ENCODE measurements at regions not wholly inside any gene's neighbourhood (a gene's known extent, or its start where the extent isn't known, plus 50 kb on each side); places are given as distances from the start of the nearest gene placed in this dataset.

- H3K9me3 ChIP-seq (ENCODE audit: control insufficient read depth, low read length), result peaks cover 2% of the 10 kb centered on the region
- no peaks in the 10 kb centered on the region for H3K36me3 ChIP-seq (ENCODE audit: control insufficient read depth in 1 of 2, insufficient read depth in 2 of 2, low read length in 1 of 2)
- DNase-seq (no peak), ATAC-seq (ENCODE audit: low FRiP score) (no peak)
- no peak overlapping the region for H3K27ac ChIP-seq (ENCODE audit: low read depth in 1 of 2, low read length in 2 of 2)
- intact Hi-C loops (cut with DNase I), result no loop called here
- H3K4me3 ChIP-seq (ENCODE audit: low read length in 2 of 2), result no peak overlapping the region
- WGBS, 2 donors, result 55 to 73% methylated on average over 2 of the region's 2 CpGs
- H3K4me1 ChIP-seq (ENCODE audit: control insufficient read depth in 1 of 2, insufficient read depth in 2 of 2, low read length in 2 of 2), result no peaks in the 10 kb centered on the region
- no peaks in the 10 kb centered on the region for H3K27me3 ChIP-seq (ENCODE audit: control insufficient read depth in 1 of 2, insufficient read depth in 2 of 2, low read length in 1 of 2)
Observed at GRCh38 chr1:56106531-56107274, 472.7 kb downstream of the PLPP3 start.

DNA sequence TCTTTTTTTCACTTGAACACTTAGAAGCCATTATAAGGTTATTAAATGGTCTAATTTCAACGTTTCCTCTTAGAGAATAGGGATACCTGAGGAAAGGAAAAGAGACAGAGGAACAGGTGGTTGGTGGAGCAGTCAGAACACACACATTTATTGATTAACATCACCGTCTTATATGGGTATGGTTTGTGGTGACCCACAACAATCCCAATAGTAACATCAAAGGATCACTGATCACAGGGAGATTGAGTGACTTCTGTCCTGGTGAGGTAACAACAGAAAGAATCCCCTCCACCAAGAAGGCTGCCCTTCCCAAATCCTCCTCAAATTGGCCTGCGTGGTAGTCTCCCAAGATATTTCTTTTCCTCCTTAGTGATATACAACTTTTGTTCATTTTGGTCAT lies 474.0 kb downstream of the PLPP3 start:
- Histone ChIP-seq H3K9me3 (ENCODE audit: control insufficient read depth, low read length) (peaks cover 2% of the 10 kb centered on the region), H3K27ac (ENCODE audit: low read depth in 1 of 2, low read length in 2 of 2) (no peak overlapping the region), H3K4me1 (ENCODE audit: control insufficient read depth in 1 of 2, insufficient read depth in 2 of 2, low read length in 2 of 2) (no peaks in the 10 kb centered on the region), H3K36me3 (ENCODE audit: control insufficient read depth in 1 of 2, insufficient read depth in 2 of 2, low read length in 1 of 2) (no peaks in the 10 kb centered on the region), H3K27me3 (ENCODE audit: control insufficient read depth in 1 of 2, insufficient read depth in 2 of 2, low read length in 1 of 2) (no peaks in the 10 kb centered on the region), H3K4me3 (ENCODE audit: low read length in 2 of 2) (no peak overlapping the region)
- no peak for ATAC-seq (ENCODE audit: low FRiP score)
- WGBS, 2 donors, result 80 to 87% methylated on average over 3 of the region's 3 CpGs
- DNase-seq, result no peak
- intact Hi-C loops (cut with DNase I), result no loop called here

GRCh38 chr1:56099766-56100265 lies 479.5 kb downstream of the PLPP3 start:
- WGBS, 2 donors, result 91 to 98% methylated on average over 1 of the region's 1 CpG
- DNase-seq, result no peak
- no peak overlapping the region for H3K4me3 ChIP-seq (ENCODE audit: low read length in 2 of 2)
- no peaks in the 10 kb centered on the region for H3K36me3 ChIP-seq (ENCODE audit: control insufficient read depth in 1 of 2, insufficient read depth in 2 of 2, low read length in 1 of 2)
- no peak for ATAC-seq (ENCODE audit: low FRiP score)
- intact Hi-C loops (cut with DNase I), result no loop called here
- H3K27ac ChIP-seq (ENCODE audit: low read depth in 1 of 2, low read length in 2 of 2), result no peak overlapping the region
- no peaks in the 10 kb centered on the region for H3K4me1 ChIP-seq (ENCODE audit: control insufficient read depth in 1 of 2, insufficient read depth in 2 of 2, low read length in 2 of 2)
- H3K27me3 ChIP-seq (ENCODE audit: control insufficient read depth in 1 of 2, insufficient read depth in 2 of 2, low read length in 1 of 2), result no peaks in the 10 kb centered on the region
- H3K9me3 ChIP-seq (ENCODE audit: control insufficient read depth, low read length), result no peaks in the 10 kb centered on the region

DNA sequence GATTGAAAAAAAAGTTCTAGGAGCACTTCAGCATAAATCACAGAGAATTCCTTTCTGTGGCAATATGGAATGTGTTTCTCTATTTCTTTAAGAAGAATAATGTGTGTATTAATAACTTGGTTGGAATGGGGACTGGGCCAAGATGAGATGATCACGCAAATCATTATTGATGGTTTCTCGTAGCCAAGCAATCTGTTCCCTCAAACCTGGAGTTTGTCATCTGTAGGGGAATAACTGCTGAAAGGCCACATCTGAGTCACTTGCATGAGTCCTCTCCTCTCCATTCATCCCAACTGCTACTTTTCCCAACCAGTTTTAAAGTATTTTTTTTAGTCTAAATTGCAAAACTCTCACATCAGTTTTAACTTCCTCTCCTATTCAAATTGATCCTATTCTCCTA lies 480.4 kb downstream of the PLPP3 start:
- DNase-seq (no peak), ATAC-seq (ENCODE audit: low FRiP score) (no peak)
- Histone ChIP-seq H3K27ac (ENCODE audit: low read depth in 1 of 2, low read length in 2 of 2) (no peak overlapping the region), H3K27me3 (ENCODE audit: control insufficient read depth in 1 of 2, insufficient read depth in 2 of 2, low read length in 1 of 2) (no peaks in the 10 kb centered on the region), H3K4me3 (ENCODE audit: low read length in 2 of 2) (no peak overlapping the region), H3K36me3 (ENCODE audit: control insufficient read depth in 1 of 2, insufficient read depth in 2 of 2, low read length in 1 of 2) (no peaks in the 10 kb centered on the region), H3K4me1 (ENCODE audit: control insufficient read depth in 1 of 2, insufficient read depth in 2 of 2, low read length in 2 of 2) (no peaks in the 10 kb centered on the region), H3K9me3 (ENCODE audit: control insufficient read depth, low read length) (no peaks in the 10 kb centered on the region)
- intact Hi-C loops (cut with DNase I), result no loop called here
- 20 to 33% methylated on average over 2 of the region's 2 CpGs for WGBS, 2 donors

- H3K36me3 ChIP-seq (ENCODE audit: control insufficient read depth in 1 of 2, insufficient read depth in 2 of 2, low read length in 1 of 2), result no peaks in the 10 kb centered on the region
- 89 to 97% methylated on average over 2 of the region's 2 CpGs for WGBS, 2 donors
Observed at GRCh38 chr1:56097713-56098112, 481.6 kb downstream of the PLPP3 start.

DNA sequence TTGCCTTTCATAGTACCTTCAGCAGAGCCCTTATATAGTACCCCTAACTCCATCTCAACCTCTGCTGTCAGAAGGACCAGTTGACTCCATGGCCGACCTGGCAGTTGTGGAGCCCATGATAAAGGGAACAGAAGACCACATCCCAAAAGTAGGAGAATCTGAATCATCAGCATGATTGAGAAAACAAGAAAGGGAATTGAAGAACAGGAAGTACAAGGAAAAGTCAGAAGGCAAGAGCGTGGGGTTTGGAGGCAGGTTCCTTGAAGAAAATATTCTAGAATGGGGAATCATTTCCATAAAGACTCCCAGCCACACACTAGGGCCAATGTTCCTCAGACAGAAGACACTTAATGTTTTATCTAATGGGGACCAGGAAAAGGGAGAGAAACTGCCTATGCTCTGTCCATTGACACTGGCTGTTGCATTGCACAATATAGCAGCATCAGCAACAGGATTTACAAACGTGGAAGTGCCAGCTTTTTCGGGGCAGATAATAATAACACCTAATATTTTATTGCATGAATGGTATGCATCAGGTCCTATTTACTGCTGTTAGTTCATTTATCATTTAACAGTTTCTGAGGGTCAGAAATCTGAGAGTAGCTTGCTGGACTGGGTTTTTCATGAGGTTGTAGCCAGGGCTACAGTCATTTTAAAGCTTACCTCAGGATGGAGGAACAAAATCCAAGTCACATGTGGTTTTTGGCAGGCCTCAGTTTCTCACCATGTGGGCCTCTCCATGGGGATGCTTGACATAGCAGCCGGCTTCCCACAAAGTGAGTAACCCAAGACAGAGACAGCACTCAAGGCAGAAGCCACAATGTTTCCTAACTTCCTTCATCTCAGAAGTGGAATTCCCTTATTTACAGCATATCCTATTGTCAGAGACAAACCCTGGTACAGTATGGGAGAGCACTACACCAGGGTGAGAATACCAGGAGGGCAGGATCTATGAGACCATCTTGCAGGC lies 483.4 kb downstream of the PLPP3 start:
- WGBS, 2 donors, result 58 to 68% methylated on average over 5 of the region's 5 CpGs
- Histone ChIP-seq H3K36me3 (ENCODE audit: control insufficient read depth in 1 of 2, insufficient read depth in 2 of 2, low read length in 1 of 2) (no peaks in the 10 kb centered on the region), H3K4me3 (ENCODE audit: low read length in 2 of 2) (no peak overlapping the region), H3K4me1 (ENCODE audit: control insufficient read depth in 1 of 2, insufficient read depth in 2 of 2, low read length in 2 of 2) (no peaks in the 10 kb centered on the region), H3K27me3 (ENCODE audit: control insufficient read depth in 1 of 2, insufficient read depth in 2 of 2, low read length in 1 of 2) (no peaks in the 10 kb centered on the region), H3K9me3 (ENCODE audit: control insufficient read depth, low read length) (no peaks in the 10 kb centered on the region), H3K27ac (ENCODE audit: low read depth in 1 of 2, low read length in 2 of 2) (no peak overlapping the region)
- intact Hi-C loops (cut with DNase I), result no loop called here
- ATAC-seq (ENCODE audit: low FRiP score) (no peak), DNase-seq (peak in 1 of 2 donors; percentile 51)

More at GRCh38 chr1:56097713-56098112, 481.6 kb downstream of the PLPP3 start:
- Histone ChIP-seq H3K27me3 (ENCODE audit: control insufficient read depth in 1 of 2, insufficient read depth in 2 of 2, low read length in 1 of 2) (no peaks in the 10 kb centered on the region), H3K9me3 (ENCODE audit: control insufficient read depth, low read length) (no peaks in the 10 kb centered on the region), H3K27ac (ENCODE audit: low read depth in 1 of 2, low read length in 2 of 2) (no peak overlapping the region), H3K4me1 (ENCODE audit: control insufficient read depth in 1 of 2, insufficient read depth in 2 of 2, low read length in 2 of 2) (no peaks in the 10 kb centered on the region), H3K4me3 (ENCODE audit: low read length in 2 of 2) (no peak overlapping the region)
- no peak for DNase-seq
- no peak for ATAC-seq (ENCODE audit: low FRiP score)
- intact Hi-C loops (cut with DNase I), result no loop called here

- DNase-seq, result no peak
- 82 to 83% methylated on average over 3 of the region's 3 CpGs for WGBS, 2 donors
- Histone ChIP-seq H3K27ac (ENCODE audit: low read depth in 1 of 2, low read length in 2 of 2) (no peak overlapping the region), H3K4me3 (ENCODE audit: low read length in 2 of 2) (no peak overlapping the region), H3K36me3 (ENCODE audit: control insufficient read depth in 1 of 2, insufficient read depth in 2 of 2, low read length in 1 of 2) (no peaks in the 10 kb centered on the region), H3K9me3 (ENCODE audit: control insufficient read depth, low read length) (no peaks in the 10 kb centered on the region), H3K4me1 (ENCODE audit: control insufficient read depth in 1 of 2, insufficient read depth in 2 of 2, low read length in 2 of 2) (no peaks in the 10 kb centered on the region), H3K27me3 (ENCODE audit: control insufficient read depth in 1 of 2, insufficient read depth in 2 of 2, low read length in 1 of 2) (no peaks in the 10 kb centered on the region)
- intact Hi-C loops (cut with DNase I), result no loop called here
- no peak for ATAC-seq (ENCODE audit: low FRiP score)
Observed at GRCh38 chr1:56094168-56094567, 485.2 kb downstream of the PLPP3 start.

DNA sequence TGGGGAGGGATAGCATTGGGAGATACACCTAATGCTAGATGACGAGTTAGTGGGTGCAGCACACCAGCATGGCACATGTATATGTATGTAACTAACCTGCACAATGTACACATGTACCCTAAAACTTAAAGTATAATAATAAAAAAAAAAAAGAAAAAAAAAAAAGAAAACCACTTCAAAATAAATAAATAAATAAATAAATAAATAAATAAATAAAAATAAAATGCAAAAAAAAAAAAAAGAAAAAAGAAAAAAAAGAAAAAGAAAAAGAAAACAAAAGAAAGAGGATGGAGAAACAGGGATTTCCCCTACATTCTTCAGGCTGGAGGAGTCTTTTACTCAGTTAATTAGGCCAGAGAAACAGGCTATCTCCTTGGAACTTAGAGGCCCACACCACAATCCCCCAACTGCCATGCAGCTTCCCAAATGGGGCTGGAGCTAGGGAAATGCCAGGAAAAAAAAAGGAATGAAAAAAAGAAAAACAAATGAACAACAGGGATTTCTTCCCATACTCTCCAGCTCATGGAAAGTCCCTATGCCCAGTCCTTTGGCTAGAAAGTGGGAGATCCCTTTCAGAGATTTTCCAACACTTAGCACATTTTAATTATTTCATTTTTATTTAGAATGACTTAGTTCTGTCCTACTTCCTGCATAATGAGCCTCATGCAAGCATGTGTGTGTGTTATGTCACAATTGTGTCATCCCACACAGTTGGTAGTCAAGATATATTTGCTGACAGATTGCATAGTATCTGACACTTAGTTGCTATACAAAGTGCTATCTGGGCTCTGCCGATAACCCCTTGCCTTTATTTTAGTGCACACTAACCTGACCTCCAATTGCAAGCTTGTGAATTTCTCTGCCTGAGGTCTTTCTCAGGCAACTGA lies 486.4 kb downstream of the PLPP3 start:
- ATAC-seq (ENCODE audit: low FRiP score) (no peak), DNase-seq (no peak)
- WGBS, 2 donors, result 92 to 99% methylated on average over 2 of the region's 2 CpGs
- Histone ChIP-seq H3K36me3 (ENCODE audit: control insufficient read depth in 1 of 2, insufficient read depth in 2 of 2, low read length in 1 of 2) (no peaks in the 10 kb centered on the region), H3K4me1 (ENCODE audit: control insufficient read depth in 1 of 2, insufficient read depth in 2 of 2, low read length in 2 of 2) (no peaks in the 10 kb centered on the region), H3K9me3 (ENCODE audit: control insufficient read depth, low read length) (no peaks in the 10 kb centered on the region), H3K4me3 (ENCODE audit: low read length in 2 of 2) (no peak overlapping the region), H3K27me3 (ENCODE audit: control insufficient read depth in 1 of 2, insufficient read depth in 2 of 2, low read length in 1 of 2) (no peaks in the 10 kb centered on the region), H3K27ac (ENCODE audit: low read depth in 1 of 2, low read length in 2 of 2) (no peak overlapping the region)
- intact Hi-C loops (cut with DNase I), result no loop called here

Data from aorta (tissue), 5 donors.